Muscle of leg (tissue), 3 donors: ENCODE measurements at regions not wholly inside any gene's neighbourhood (a gene's known extent, or its start where the extent isn't known, plus 50 kb on each side); places are given as distances from the start of the nearest gene placed in this dataset.

ENCODE experiments used
- DNase-seq: peaks from one replicate; pipeline ENCODE4 v3.0.0; 2013
- H3K27ac ChIP-seq: one replicate; pipeline ENCODE4 v1.5.1; 2013; ENCODE audit warnings: mild to moderate bottlenecking, low read length, control low read depth
- H3K27me3 ChIP-seq: one replicate; pipeline ENCODE4 v1.6.1; 2013; ENCODE audit warnings: low read length; ENCODE audit not compliant: control insufficient read depth, insufficient read depth
- H3K36me3 ChIP-seq: one replicate; pipeline ENCODE4 v1.6.1; 2013; ENCODE audit warnings: low read length; ENCODE audit not compliant: control insufficient read depth, insufficient read depth
- H3K4me1 ChIP-seq: one replicate; pipeline ENCODE4 v1.6.1; 2013; ENCODE audit warnings: low read length; ENCODE audit not compliant: control insufficient read depth, insufficient read depth
- H3K4me3 ChIP-seq: one replicate; pipeline ENCODE4 v1.5.1; 2013; ENCODE audit warnings: low read length, control low read depth
- H3K9me3 ChIP-seq: replicated peaks from 2 replicates; pipeline ENCODE4 v1.6.1; 2013; ENCODE audit warnings: low read depth, low read length; ENCODE audit not compliant: control insufficient read depth
- WGBS: methylation state at CpG from one replicate; pipeline ENCODE4 v1.1.5; 2013; ENCODE audit warnings: missing lambda C conversion rate; ENCODE audit not compliant: insufficient coverage; 5-methylcytosine and 5-hydroxymethylcytosine counted together

DNA sequence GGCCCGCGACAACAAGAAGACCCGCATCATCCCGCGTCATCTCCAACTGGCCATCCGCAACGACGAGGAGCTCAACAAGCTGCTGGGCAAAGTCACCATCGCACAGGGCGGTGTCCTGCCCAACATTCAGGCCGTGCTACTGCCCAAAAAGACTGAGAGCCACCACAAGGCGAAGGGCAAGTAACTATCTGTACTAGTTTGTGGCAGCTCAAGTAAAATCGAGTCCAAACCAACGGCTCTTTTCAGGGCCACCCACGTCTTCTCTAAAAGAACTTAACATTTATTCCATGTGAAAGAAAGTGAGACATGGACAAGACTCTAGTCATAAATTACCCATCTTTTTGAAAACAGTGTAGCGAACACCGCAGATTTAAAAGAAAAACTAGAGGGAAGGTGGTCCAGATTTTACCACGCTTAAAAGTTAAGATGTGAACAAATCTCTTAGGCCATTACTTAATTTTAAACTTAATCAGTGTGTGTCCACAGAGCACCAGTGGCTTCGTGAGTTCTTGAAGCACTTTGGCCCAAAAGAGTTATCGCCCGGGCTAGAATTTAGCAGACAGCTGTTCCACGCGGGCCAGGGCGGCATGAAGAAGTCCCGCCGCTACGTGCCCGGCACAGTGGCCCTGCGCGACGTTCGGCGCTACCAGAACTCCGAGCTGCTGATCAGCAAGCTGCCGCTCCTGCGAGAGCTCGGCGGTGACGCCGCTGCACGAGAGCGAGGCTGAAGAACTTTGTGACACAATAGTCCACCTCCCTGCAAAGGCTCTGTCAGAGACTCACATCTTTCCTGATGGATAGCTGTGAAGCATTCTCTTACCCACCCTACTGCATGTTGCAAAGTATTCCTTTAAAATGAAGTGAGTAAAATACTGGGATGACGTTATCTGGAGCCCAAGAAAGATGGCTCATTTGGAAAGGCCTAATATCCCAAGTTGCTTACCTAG lies 113.9 kb upstream of the PRSS16 start:
- Histone ChIP-seq H3K27me3 (no peaks in the 10 kb centered on the region), H3K4me3 (peak overlapping the region; percentile 74), H3K4me1 (peaks cover 9% of the 10 kb centered on the region), H3K9me3 (no peaks in the 10 kb centered on the region), H3K27ac (peak overlapping the region; percentile 96), H3K36me3 (no peaks in the 10 kb centered on the region)
- peak; percentile 77 for DNase-seq
- WGBS: under 1% methylated on average over 27 of the region's 43 CpGs

DNA sequence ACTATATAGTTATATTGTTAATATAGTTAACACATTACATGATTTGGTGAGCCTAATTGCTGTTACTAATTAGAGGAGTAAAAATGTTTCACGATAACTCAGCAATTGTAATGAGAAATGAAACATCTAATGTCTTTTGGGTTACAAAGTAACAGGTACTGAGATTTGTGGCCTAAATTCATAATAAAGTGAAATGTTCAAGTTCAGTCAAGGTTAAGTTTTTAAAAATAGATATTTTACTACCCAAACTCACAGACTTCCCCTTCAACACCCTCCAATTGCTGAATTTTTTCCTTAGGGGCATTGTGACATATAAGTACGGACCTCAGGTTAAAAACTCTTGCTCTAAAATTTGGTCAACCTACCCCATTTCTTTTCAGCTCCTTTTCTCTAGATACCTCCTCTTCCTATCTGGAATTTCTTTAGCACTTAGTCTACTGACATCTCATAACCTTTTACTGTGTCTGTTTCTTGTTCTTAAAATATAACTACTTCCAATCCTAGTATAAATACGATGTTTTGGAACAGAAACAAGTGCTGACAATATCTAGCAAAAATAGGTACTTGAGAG lies 112.3 kb upstream of the PRSS16 start:
- no peak overlapping the region for H3K27ac ChIP-seq
- H3K9me3 ChIP-seq: no peaks in the 10 kb centered on the region
- no peaks in the 10 kb centered on the region for H3K36me3 ChIP-seq
- H3K4me1 ChIP-seq: peaks cover 13% of the 10 kb centered on the region
- no peak overlapping the region for H3K4me3 ChIP-seq
- H3K27me3 ChIP-seq: no peaks in the 10 kb centered on the region
- WGBS: 80% methylated on average over 1 of the region's 3 CpGs
- DNase-seq: no peak

GRCh38 chr6:27136077-27136644 lies 111.3 kb upstream of the PRSS16 start:
- Histone ChIP-seq H3K9me3 (no peaks in the 10 kb centered on the region), H3K4me1 (peaks cover 13% of the 10 kb centered on the region), H3K4me3 (no peak overlapping the region), H3K27ac (no peak overlapping the region), H3K27me3 (no peaks in the 10 kb centered on the region), H3K36me3 (no peaks in the 10 kb centered on the region)
- WGBS: no CpG with 5 or more reads among the region's 6 CpGs
- DNase-seq: no peak

DNA sequence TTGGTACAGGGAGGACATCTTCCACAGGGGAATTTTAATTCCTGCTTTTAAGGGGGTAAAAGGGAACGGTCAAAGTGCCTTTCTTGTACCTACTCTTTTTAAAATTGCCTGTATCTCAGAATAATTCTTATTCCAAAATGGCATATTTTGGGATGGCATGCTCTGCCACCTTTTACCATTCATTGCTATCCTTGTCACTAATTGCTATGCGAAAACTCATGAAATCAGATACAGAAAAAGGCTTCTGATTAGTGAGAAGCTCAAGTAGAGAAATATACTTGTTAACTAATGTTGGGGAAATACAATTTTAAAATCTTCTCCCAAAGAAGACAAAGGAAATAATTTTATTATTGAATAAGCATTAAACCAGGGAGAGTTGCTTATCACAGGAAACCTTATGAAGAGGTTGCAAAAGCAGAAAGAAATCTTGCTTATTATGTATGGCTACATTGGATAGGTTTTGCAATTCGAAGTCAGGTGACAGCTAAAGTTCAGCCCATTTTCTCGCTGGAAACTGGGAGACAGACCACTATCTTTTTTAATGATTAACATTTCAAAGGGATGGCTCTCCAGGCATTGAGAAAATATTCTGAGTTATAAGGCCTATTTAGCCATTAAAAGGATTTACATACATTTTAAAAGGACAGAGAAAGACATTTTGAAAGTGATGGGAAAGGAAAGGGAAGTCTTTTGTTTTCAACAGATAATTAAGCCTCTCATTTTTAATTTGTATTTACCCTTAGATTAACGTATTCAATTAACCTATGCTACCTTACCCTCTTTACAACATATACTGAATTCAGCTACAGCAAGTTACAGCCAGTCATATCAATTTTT lies 110.3 kb upstream of the PRSS16 start:
- Histone ChIP-seq H3K27me3 (no peaks in the 10 kb centered on the region), H3K4me1 (peaks cover 11% of the 10 kb centered on the region), H3K27ac (no peak overlapping the region), H3K36me3 (no peaks in the 10 kb centered on the region), H3K9me3 (no peaks in the 10 kb centered on the region), H3K4me3 (no peak overlapping the region)
- no peak for DNase-seq
- WGBS: 80% methylated on average over 1 of the region's 5 CpGs

DNA sequence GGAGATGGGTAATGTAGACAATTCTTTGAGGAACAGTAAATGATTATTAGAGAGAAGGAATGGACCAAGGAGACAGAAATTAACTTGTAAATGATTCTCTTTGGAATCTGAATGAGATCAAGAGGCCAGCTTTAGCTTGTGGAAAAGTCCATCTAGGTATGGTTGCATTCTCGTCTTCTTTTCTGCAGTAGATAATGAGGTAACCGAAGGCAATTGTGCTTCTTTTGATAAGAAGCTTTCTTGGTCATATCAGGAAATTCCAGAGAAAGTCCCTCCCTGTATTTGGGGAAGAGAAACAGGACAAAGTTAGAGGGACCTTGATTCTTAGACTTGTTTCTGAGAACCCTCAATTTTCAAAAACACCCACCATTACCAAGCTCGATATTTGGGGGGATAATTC lies 109.1 kb upstream of the PRSS16 start:
- Histone ChIP-seq H3K27me3 (no peaks in the 10 kb centered on the region), H3K27ac (peak overlapping the region; percentile 99), H3K4me1 (peaks cover 8% of the 10 kb centered on the region), H3K9me3 (no peaks in the 10 kb centered on the region), H3K36me3 (no peaks in the 10 kb centered on the region), H3K4me3 (no peak overlapping the region)
- WGBS: 100% methylated on average over 2 of the region's 3 CpGs
- no peak for DNase-seq

DNA sequence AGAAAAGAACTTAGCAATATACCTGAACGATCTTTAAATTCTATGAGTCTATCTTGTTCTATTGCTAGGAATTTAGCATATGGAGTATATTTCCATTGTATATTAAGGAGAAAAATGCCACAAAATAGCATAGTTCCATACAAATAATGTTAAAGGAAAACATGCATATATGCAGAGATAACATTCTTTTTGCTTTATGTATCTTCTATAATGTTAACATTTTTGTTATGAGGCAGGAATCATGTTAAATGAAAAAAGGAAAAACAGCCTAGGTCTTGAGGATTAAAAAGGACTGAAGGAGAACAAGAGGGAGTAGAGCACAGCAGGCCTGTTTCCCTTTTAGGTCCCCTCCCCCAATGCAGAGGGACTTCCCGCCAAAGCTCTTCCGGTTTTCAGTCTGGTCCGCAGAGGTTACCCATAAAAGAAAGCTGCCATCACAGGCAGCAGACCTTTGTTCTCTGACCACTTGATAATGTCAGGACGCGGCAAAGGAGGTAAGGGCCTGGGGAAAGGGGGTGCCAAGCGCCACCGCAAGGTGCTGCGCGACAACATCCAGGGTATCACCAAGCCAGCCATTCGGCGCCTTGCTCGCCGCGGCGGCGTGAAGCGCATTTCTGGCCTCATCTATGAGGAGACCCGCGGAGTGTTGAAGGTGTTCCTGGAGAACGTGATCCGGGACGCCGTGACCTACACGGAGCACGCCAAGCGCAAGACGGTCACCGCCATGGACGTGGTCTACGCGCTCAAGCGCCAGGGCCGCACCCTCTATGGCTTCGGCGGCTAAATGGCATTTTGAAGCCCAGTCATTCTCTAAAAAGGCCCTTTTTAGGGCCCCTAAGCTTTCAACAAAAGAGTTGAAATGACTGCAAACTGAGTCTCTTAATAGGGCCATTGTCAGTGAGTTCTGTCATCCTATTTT lies 108.4 kb upstream of the PRSS16 start:
- WGBS: under 1% methylated on average over 35 of the region's 36 CpGs
- H3K9me3 ChIP-seq: no peaks in the 10 kb centered on the region
- peak overlapping the region; percentile 82 for H3K4me3 ChIP-seq
- peak overlapping the region; percentile 99 for H3K27ac ChIP-seq
- no peaks in the 10 kb centered on the region for H3K36me3 ChIP-seq
- H3K27me3 ChIP-seq: no peaks in the 10 kb centered on the region
- DNase-seq: peak; percentile 95
- H3K4me1 ChIP-seq: peaks cover 3% of the 10 kb centered on the region

DNA sequence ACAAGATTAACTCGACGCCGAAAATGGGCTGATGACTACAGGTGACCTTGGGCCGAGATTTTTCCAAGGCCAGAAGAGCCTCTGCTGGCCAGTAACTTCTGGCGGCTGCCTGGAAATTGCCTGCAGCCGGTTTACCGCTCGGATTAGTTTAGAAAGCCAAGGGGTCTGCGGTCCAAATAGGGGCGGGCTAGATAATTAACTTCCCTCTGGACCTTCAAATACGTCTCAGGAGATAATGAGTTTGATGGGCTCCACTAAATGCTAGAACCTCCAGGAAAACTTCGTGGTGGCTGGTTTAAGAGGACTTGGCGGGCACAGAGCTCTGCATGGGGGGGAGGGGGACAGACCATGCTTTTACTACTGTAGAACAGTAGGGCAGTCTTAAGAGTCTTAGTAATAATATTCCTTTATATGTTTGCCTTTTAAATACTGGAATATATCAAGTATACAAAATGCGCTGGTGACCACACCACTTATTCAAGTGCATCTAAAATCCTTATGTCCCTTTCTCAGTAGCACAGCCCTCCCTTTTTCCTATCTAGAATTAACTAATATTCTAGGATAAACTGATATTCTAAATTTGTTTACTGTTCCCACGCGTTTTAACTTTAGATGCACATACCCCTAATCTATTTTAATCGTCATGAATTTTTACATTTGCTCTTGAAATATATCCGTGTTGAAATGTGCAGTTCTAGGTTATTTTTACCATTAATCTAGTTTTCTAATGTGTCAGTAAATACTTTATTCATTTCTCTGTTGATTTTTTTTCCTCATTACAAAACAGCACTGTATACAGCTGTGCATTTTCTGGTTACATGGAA lies 107.5 kb upstream of the PRSS16 start:
- Histone ChIP-seq H3K9me3 (no peaks in the 10 kb centered on the region), H3K4me1 (peaks cover 7% of the 10 kb centered on the region), H3K36me3 (no peaks in the 10 kb centered on the region), H3K27ac (peak overlapping the region; percentile 99), H3K27me3 (no peaks in the 10 kb centered on the region), H3K4me3 (peak overlapping the region; percentile 82)
- DNase-seq: peak; percentile 70
- WGBS: 0% methylated on average over 6 of the region's 18 CpGs

- no CpG with 5 or more reads among the region's 5 CpGs for WGBS
- H3K27ac ChIP-seq: no peak overlapping the region
- H3K9me3 ChIP-seq: no peaks in the 10 kb centered on the region
- DNase-seq: no peak
- H3K27me3 ChIP-seq: no peaks in the 10 kb centered on the region
- no peak overlapping the region for H3K4me3 ChIP-seq
- peaks cover 7% of the 10 kb centered on the region for H3K4me1 ChIP-seq
- H3K36me3 ChIP-seq: no peaks in the 10 kb centered on the region
Observed at GRCh38 chr6:27140999-27141528, 106.4 kb upstream of the PRSS16 start.
